Tibial nerve (tissue), 4 donors: ENCODE measurements at regions not wholly inside any gene's neighbourhood (a gene's known extent, or its start where the extent isn't known, plus 50 kb on each side); places are given as distances from the start of the nearest gene placed in this dataset.
"Not testable (repeated sequence)": the region's sequence is repeated elsewhere in the genome, so short reads cannot be mapped to it uniquely, and the experiment has no call there.

Source experiments
- DNase-seq, 2 donors: peaks; one replicate each; pipeline ENCODE4 v3.0.0-alpha.2; 2019; ENCODE audit warnings: low spot score in 2 of 2
- H3K27ac ChIP-seq, 4 donors: fragments of 200-600 bp; sonication (generic) in 3 of 4; one replicate each; pipeline ENCODE4 v1.5.1; 2017 to 2019; ENCODE audit warnings: mild to moderate bottlenecking in 1 of 4
- H3K27me3 ChIP-seq, 2 donors: fragments of 200-600 bp; sonication (generic) in 1 of 2; one replicate each; pipeline versions ENCODE4 v1.5.1 to v1.6.0; 2017 to 2019
- H3K36me3 ChIP-seq, 3 donors: fragments of 200-600 bp; sonication (generic); one replicate each; pipeline ENCODE4 v1.5.1; 2018 to 2019
- H3K4me1 ChIP-seq, 4 donors: fragments of 200-600 bp; sonication (generic) in 3 of 4; one replicate each; pipeline ENCODE4 v1.5.1; 2017 to 2019
- H3K4me3 ChIP-seq, 4 donors: fragments of 200-600 bp; sonication (generic) in 3 of 4; one replicate each; pipeline ENCODE4 v1.5.1; 2017 to 2019; ENCODE audit warnings: mild to moderate bottlenecking in 1 of 4, moderate library complexity in 1 of 4
- H3K9me3 ChIP-seq, 4 donors: fragments of 200-600 bp; sonication (generic) in 3 of 4; one replicate each; pipeline ENCODE4 v1.5.1; 2017 to 2019
- CTCF ChIP-seq, 5 experiments: fragments of 200-600 bp in 3 of 5; fragments of 450-650 bp in 2 of 5; sonication (generic) in 3 of 5; IDR thresholded peaks; one replicate each; pipeline ENCODE4 v1.5.1; 2016 to 2019; ENCODE audit warnings: antibody characterized with exemption in 5 of 5, mild to moderate bottlenecking in 3 of 5, moderate library complexity in 2 of 5
- EP300 ChIP-seq, 2 donors: sonication (generic); formaldehyde crosslinking; IDR thresholded peaks; one replicate each; pipeline ENCODE4 v1.6.1; 2017; ENCODE audit warnings: antibody characterized with exemption in 2 of 2, mild to moderate bottlenecking in 1 of 2
- POLR2A ChIP-seq, 2 donors: fragments of 450-650 bp; IDR thresholded peaks; one replicate each; pipeline ENCODE4 v1.6.1; 2017; ENCODE audit warnings: antibody characterized with exemption in 2 of 2, mild to moderate bottlenecking in 2 of 2, moderate library complexity in 2 of 2
- WGBS, 2 donors: methylation state at CpG; one replicate each; pipeline ENCODE4 v1.1.5; 2018; 5-methylcytosine and 5-hydroxymethylcytosine counted together

GRCh38 chr11:90438069-90438468 lies 215.2 kb upstream of the CHORDC1 start:
- no peak for DNase-seq
- Histone ChIP-seq H3K9me3 (no peaks in the 10 kb centered on the region), H3K4me1 (no peaks in the 10 kb centered on the region), H3K27me3 (no peaks in the 10 kb centered on the region), H3K27ac (no peak overlapping the region), H3K36me3 (no peaks in the 10 kb centered on the region), H3K4me3 (no peak overlapping the region)
- WGBS, 2 donors: 96 to 97% methylated on average over 4 of the region's 4 CpGs
- TF ChIP-seq POLR2A (IDR thresholded peaks at IDR 0.05) (no peak), EP300 (IDR thresholded peaks at IDR 0.05) (no peak), CTCF (IDR thresholded peaks at IDR 0.05) (no peak)

DNA sequence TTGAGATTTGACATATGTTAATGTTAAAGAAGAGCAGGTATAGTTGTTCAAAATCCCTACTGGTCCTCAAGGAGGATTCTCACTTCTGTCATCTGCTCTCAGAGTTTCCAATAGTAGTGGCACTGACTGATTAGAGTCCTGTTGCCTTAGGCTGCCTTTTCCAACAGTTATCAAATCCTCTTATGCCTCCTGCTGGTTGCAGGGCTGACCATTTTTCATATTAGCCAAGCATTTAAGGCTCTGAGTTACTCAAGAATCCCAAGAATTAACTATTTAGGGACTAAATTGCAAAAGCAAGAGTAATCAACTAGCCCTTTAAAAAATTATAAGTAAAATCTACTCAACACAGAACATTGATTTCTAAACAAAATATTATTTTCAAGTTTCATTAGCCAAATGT lies 212.0 kb upstream of the CHORDC1 start:
- peak in 1 of 5 experiments; percentile 13 for TF ChIP-seq CTCF (IDR thresholded peaks at IDR 0.05)
- no peak for TF ChIP-seq POLR2A (IDR thresholded peaks at IDR 0.05)
- H3K27ac ChIP-seq: no peak overlapping the region
- no peak overlapping the region for H3K4me3 ChIP-seq
- no peak for DNase-seq
- no peaks in the 10 kb centered on the region for H3K36me3 ChIP-seq
- no peaks in the 10 kb centered on the region for H3K4me1 ChIP-seq
- H3K9me3 ChIP-seq: no peaks in the 10 kb centered on the region
- H3K27me3 ChIP-seq: no peaks in the 10 kb centered on the region

- H3K4me1 ChIP-seq: no peaks in the 10 kb centered on the region
- TF ChIP-seq CTCF (IDR thresholded peaks at IDR 0.05) (no peak), EP300 (IDR thresholded peaks at IDR 0.05) (no peak), POLR2A (IDR thresholded peaks at IDR 0.05) (no peak)
- H3K27me3 ChIP-seq: no peaks in the 10 kb centered on the region
- no peaks in the 10 kb centered on the region for H3K36me3 ChIP-seq
- DNase-seq: no peak
- no peak overlapping the region for H3K27ac ChIP-seq
- H3K4me3 ChIP-seq: no peak overlapping the region
- H3K9me3 ChIP-seq: no peaks in the 10 kb centered on the region
These were observed 206.0 kb upstream of the CHORDC1 start for GRCh38 chr11:90428836-90429235.

DNA sequence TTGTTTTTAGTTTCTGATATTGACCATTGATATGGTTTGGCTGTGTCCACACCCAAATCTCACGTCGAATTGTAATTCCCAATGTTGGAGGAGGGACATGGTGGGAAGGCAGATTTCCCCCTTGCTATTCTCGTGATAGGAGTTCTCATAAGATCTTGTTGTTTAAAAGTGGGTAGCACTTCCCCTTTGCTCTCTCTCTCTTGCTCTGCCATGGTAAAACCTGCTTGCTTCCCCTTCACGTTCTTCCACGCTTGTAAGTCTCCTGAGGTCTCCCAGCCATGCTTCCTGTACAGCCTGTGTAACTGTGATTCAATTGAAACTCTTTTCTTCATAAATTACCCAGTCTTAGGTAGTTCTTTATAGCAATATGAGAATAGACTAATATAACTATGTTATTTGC lies 203.6 kb upstream of the CHORDC1 start:
- Histone ChIP-seq H3K27me3 (no peaks in the 10 kb centered on the region), H3K27ac (no peak overlapping the region), H3K9me3 (no peaks in the 10 kb centered on the region), H3K4me3 (no peak overlapping the region), H3K36me3 (no peaks in the 10 kb centered on the region), H3K4me1 (no peaks in the 10 kb centered on the region)
- 82 to 83% methylated on average over 5 of the region's 5 CpGs for WGBS, 2 donors
- DNase-seq: no peak
- TF ChIP-seq EP300 (IDR thresholded peaks at IDR 0.05): no peak
- TF ChIP-seq CTCF (IDR thresholded peaks at IDR 0.05): no peak
- no peak for TF ChIP-seq POLR2A (IDR thresholded peaks at IDR 0.05)

DNA sequence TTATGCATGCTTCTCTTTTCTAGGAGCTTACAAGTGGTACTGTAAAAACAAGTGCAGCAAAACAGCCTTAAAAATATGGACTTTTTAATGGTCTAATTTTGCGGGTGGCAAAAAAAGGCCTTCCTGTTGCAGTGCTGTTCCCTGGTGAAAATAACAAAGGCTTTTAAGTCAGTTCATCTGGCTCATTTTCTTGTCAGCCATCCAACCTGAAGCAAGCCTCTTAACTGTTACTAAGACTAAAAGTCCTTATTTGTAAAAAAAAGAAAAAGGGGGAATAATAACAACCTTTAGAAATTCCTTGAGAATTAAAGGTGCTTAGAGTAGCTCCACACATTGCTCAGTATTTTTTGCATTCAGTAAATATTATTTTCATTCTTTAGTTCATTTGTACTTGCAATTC lies 200.5 kb upstream of the CHORDC1 start:
- WGBS, 2 donors: 31 to 36% methylated on average over 1 of the region's 1 CpG
- Histone ChIP-seq H3K27me3 (no peaks in the 10 kb centered on the region), H3K36me3 (no peaks in the 10 kb centered on the region), H3K9me3 (no peaks in the 10 kb centered on the region), H3K4me1 (no peaks in the 10 kb centered on the region), H3K27ac (no peak overlapping the region), H3K4me3 (no peak overlapping the region)
- DNase-seq: no peak
- TF ChIP-seq POLR2A (IDR thresholded peaks at IDR 0.05) (no peak), CTCF (IDR thresholded peaks at IDR 0.05) (no peak), EP300 (IDR thresholded peaks at IDR 0.05) (no peak)

- WGBS, 2 donors: 74 to 75% methylated on average over 9 of the region's 9 CpGs
- not testable (repeated sequence) for H3K27me3 ChIP-seq, DNase-seq, H3K36me3 ChIP-seq, H3K4me1 ChIP-seq, H3K27ac ChIP-seq, H3K4me3 ChIP-seq, H3K9me3 ChIP-seq
These were observed 199.9 kb upstream of the CHORDC1 start for GRCh38 chr11:90422787-90423186.
